ENCODE measurements at regions not wholly inside any gene's neighbourhood (a gene's known extent, or its start where the extent isn't known, plus 50 kb on each side); places are given as distances from the start of the nearest gene placed in this dataset.
A peak's percentile ranks its signal among the peaks of the same experiment; 100 is the strongest.

GRCh38 chr14:103282932-103283331 is 51.1 kb upstream of the EIF5 start:
- DNase-seq (ENCODE audit: low spot score) (no peak), ATAC-seq (no peak), FAIRE-seq (no peak)
- 53% methylated on average over 5 of the region's 5 CpGs for WGBS (ENCODE audit: low lambda C conversion rate)
- in situ Hi-C loops (cut with HindIII; ENCODE audit: extremely low pct_ligation_motif_present, low pct_unique_long_range_greater_than_20kb), result no loop called here
- POLR2A ChIA-PET, result interaction anchor here (2.1 kb wide), 1 partner anchor 38 kb away, joined by 6 read pairs; no protein-coding TSS in a partner anchor
- intact Hi-C loops (cut with micrococcal nuclease; ENCODE audit: unreplicated experiment), result no loop called here
- H3K9ac ChIP-seq (ENCODE audit: insufficient read depth, low read depth, low read length), result no peak overlapping the region
- CTCF ChIA-PET (ENCODE audit: low intra/inter-chr PET ratio, low total read pairs), result no interaction called here
- no peak overlapping the region for H3K27ac ChIP-seq (ENCODE audit: extremely low read length, insufficient read depth, low read length)
- peaks cover 36% of the 10 kb centered on the region for H3K4me1 ChIP-seq (ENCODE audit: insufficient read depth, low read length)
- no peaks in the 10 kb centered on the region for H3K9me3 ChIP-seq (ENCODE audit: low read length)
- no peaks in the 10 kb centered on the region for H4K20me1 ChIP-seq (ENCODE audit: insufficient read depth, low read length)
- H3K4me3 ChIP-seq (replicated peaks in 1 of 3; ENCODE audit: insufficient read depth in 1 of 3, low read depth in 2 of 3, low read length in 3 of 3), result no peak overlapping the region
- no peak overlapping the region for H2AFZ ChIP-seq (ENCODE audit: low read length)
- H3K79me2 ChIP-seq (ENCODE audit: insufficient read depth, low read length), result no peaks in the 10 kb centered on the region
- no TSS peak for BruUV-seq (replicated peaks)
- no peaks in the 10 kb centered on the region for H3K36me3 ChIP-seq (replicated peaks in 1 of 2; ENCODE audit: control insufficient read depth in 1 of 2, insufficient read depth in 2 of 2, low read length in 2 of 2)
- H3K4me2 ChIP-seq (ENCODE audit: low read depth, low read length), result no peak overlapping the region
- H3K27me3 ChIP-seq (ENCODE audit: control insufficient read depth in 1 of 2, insufficient read depth in 2 of 2, low read length in 2 of 2), result peaks cover 1 to 9% of the 10 kb centered on the region in 2 experiments; a peak in 3 of 5 replicates
- TF ChIP-seq CTCF (CRISPR knock-in tag; IDR thresholded peaks at IDR 0.05), result peak; percentile 34; the same call in 1 of the 2 replicates
- no peak for TF ChIP-seq SNAPC4 (CRISPR knock-in tag; IDR thresholded peaks at IDR 0.05)

All from HepG2 (cell line).